Rectal smooth muscle tissue (tissue), 1 donor: ENCODE measurements at regions not wholly inside any gene's neighbourhood (a gene's known extent, or its start where the extent isn't known, plus 50 kb on each side); places are given as distances from the start of the nearest gene placed in this dataset.
"Not testable (repeated sequence)": the region's sequence is repeated elsewhere in the genome, so short reads cannot be mapped to it uniquely, and the experiment has no call there.

Source experiments
- H3K27ac ChIP-seq: one replicate; pipeline ENCODE4 v1.7.0; 2013; ENCODE audit warnings: low read depth, low read length, inconsistent platforms
- H3K27me3 ChIP-seq: one replicate; pipeline ENCODE4 v1.7.0; 2013; ENCODE audit warnings: low read length; ENCODE audit not compliant: control insufficient read depth, insufficient read depth
- H3K36me3 ChIP-seq: one replicate; pipeline ENCODE4 v1.7.0; 2013; ENCODE audit warnings: low read length; ENCODE audit not compliant: control insufficient read depth, insufficient read depth
- H3K4me1 ChIP-seq: one replicate; pipeline ENCODE4 v1.7.0; 2013; ENCODE audit warnings: low read length; ENCODE audit not compliant: control insufficient read depth, insufficient read depth
- H3K4me3 ChIP-seq: one replicate; pipeline ENCODE4 v1.7.0; 2013; ENCODE audit warnings: low read length
- H3K9ac ChIP-seq: one replicate; pipeline ENCODE4 v1.7.0; 2013; ENCODE audit warnings: low read length

GRCh38 chr3:139265131-139266016, 78.4 kb upstream of the MRPS22 start:
- H3K9ac ChIP-seq: no peak overlapping the region
- no peaks in the 10 kb centered on the region for H3K36me3 ChIP-seq
- no peak overlapping the region for H3K4me3 ChIP-seq
- H3K27ac ChIP-seq: no peak overlapping the region
- H3K27me3 ChIP-seq: peaks cover 3% of the 10 kb centered on the region
- H3K4me1 ChIP-seq: no peaks in the 10 kb centered on the region

GRCh38 chr3:139267300-139268246, 76.2 kb upstream of the MRPS22 start:
- H3K4me1 ChIP-seq: no peaks in the 10 kb centered on the region
- no peaks in the 10 kb centered on the region for H3K27me3 ChIP-seq
- H3K27ac ChIP-seq: no peak overlapping the region
- H3K36me3 ChIP-seq: no peaks in the 10 kb centered on the region
- no peak overlapping the region for H3K9ac ChIP-seq
- no peak overlapping the region for H3K4me3 ChIP-seq

- no peaks in the 10 kb centered on the region for H3K4me1 ChIP-seq
- no peak overlapping the region for H3K27ac ChIP-seq
- H3K36me3 ChIP-seq: no peaks in the 10 kb centered on the region
- no peaks in the 10 kb centered on the region for H3K27me3 ChIP-seq
- H3K4me3 ChIP-seq: no peak overlapping the region
- no peak overlapping the region for H3K9ac ChIP-seq
These were observed 73.8 kb upstream of the MRPS22 start for GRCh38 chr3:139269984-139270383.

- not testable (repeated sequence) for H3K4me1 ChIP-seq, H3K27ac ChIP-seq, H3K9ac ChIP-seq, H3K36me3 ChIP-seq, H3K4me3 ChIP-seq, H3K27me3 ChIP-seq
These were observed 73.2 kb upstream of the MRPS22 start for GRCh38 chr3:139270652-139271051.

- Histone ChIP-seq H3K4me1 (no peaks in the 10 kb centered on the region), H3K36me3 (no peaks in the 10 kb centered on the region), H3K27me3 (no peaks in the 10 kb centered on the region), H3K4me3 (no peak overlapping the region), H3K9ac (no peak overlapping the region), H3K27ac (no peak overlapping the region)
These were observed 63.7 kb upstream of the MRPS22 start for GRCh38 chr3:139280027-139280671.

GRCh38 chr3:139281096-139281495, 62.7 kb upstream of the MRPS22 start:
- no peak overlapping the region for H3K9ac ChIP-seq
- H3K4me3 ChIP-seq: no peak overlapping the region
- no peaks in the 10 kb centered on the region for H3K36me3 ChIP-seq

GRCh38 chr3:139281522-139282196, 62.2 kb upstream of the MRPS22 start:
- no peaks in the 10 kb centered on the region for H3K27me3 ChIP-seq
- H3K9ac ChIP-seq: no peak overlapping the region
- no peaks in the 10 kb centered on the region for H3K36me3 ChIP-seq
- no peaks in the 10 kb centered on the region for H3K4me1 ChIP-seq
- H3K4me3 ChIP-seq: no peak overlapping the region
- H3K27ac ChIP-seq: no peak overlapping the region

More at GRCh38 chr3:139281096-139281495, 62.7 kb upstream of the MRPS22 start:
- Histone ChIP-seq H3K27ac (no peak overlapping the region), H3K4me1 (no peaks in the 10 kb centered on the region), H3K27me3 (no peaks in the 10 kb centered on the region)

- no peaks in the 10 kb centered on the region for H3K4me1 ChIP-seq
- no peaks in the 10 kb centered on the region for H3K36me3 ChIP-seq
- H3K9ac ChIP-seq: no peak overlapping the region
- no peak overlapping the region for H3K27ac ChIP-seq
- no peak overlapping the region for H3K4me3 ChIP-seq
- H3K27me3 ChIP-seq: no peaks in the 10 kb centered on the region
These were observed 60.5 kb upstream of the MRPS22 start for GRCh38 chr3:139283301-139283700.

- H3K27me3 ChIP-seq: no peaks in the 10 kb centered on the region
- H3K4me3 ChIP-seq: no peak overlapping the region
- H3K9ac ChIP-seq: no peak overlapping the region
- no peaks in the 10 kb centered on the region for H3K36me3 ChIP-seq
- no peak overlapping the region for H3K27ac ChIP-seq
- H3K4me1 ChIP-seq: no peaks in the 10 kb centered on the region
These were observed 59.6 kb upstream of the MRPS22 start for GRCh38 chr3:139284221-139284620.

- Histone ChIP-seq H3K36me3 (no peaks in the 10 kb centered on the region), H3K27me3 (no peaks in the 10 kb centered on the region), H3K4me3 (no peak overlapping the region), H3K4me1 (no peaks in the 10 kb centered on the region), H3K27ac (no peak overlapping the region), H3K9ac (no peak overlapping the region)
These were observed 58.1 kb upstream of the MRPS22 start for GRCh38 chr3:139285691-139286090.

GRCh38 chr3:139286241-139286640, 57.6 kb upstream of the MRPS22 start:
- Histone ChIP-seq H3K4me1 (no peaks in the 10 kb centered on the region), H3K9ac (no peak overlapping the region), H3K4me3 (no peak overlapping the region), H3K27ac (no peak overlapping the region), H3K27me3 (no peaks in the 10 kb centered on the region), H3K36me3 (no peaks in the 10 kb centered on the region)

- H3K4me3 ChIP-seq: no peak overlapping the region
- H3K27me3 ChIP-seq: no peaks in the 10 kb centered on the region
- H3K9ac ChIP-seq: no peak overlapping the region
- no peak overlapping the region for H3K27ac ChIP-seq
- H3K4me1 ChIP-seq: no peaks in the 10 kb centered on the region
- H3K36me3 ChIP-seq: no peaks in the 10 kb centered on the region
These were observed 57.0 kb upstream of the MRPS22 start for GRCh38 chr3:139286825-139287224.
